ENCODE measurements at regions not wholly inside any gene's neighbourhood (a gene's known extent, or its start where the extent isn't known, plus 50 kb on each side); places are given as distances from the start of the nearest gene placed in this dataset.

DNA sequence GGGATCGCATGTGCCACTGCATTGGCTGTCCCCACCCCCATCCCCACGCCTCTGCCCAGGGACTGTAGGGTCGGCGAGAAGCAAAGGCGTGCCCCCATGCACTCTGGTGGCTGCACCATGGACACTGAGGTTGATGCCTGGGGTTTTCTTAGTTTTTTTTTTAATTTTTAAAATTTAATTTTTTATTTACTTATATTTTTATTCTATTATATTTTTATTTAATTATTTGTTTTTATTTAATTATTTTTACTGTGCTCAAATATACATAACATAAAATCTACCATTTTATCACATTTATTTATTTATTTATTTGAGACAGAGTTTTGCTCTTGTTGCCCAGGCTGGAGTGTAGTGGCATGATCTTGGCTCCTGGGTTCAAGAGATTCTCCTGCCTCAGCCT is 57.4 kb downstream of the SOCS3 start:
- TF ChIP-seq EZH2 (optimal IDR thresholded peaks at IDR 0.05; ENCODE audit: low read depth, low read length) = no peak
- TF ChIP-seq, protein P1, sequence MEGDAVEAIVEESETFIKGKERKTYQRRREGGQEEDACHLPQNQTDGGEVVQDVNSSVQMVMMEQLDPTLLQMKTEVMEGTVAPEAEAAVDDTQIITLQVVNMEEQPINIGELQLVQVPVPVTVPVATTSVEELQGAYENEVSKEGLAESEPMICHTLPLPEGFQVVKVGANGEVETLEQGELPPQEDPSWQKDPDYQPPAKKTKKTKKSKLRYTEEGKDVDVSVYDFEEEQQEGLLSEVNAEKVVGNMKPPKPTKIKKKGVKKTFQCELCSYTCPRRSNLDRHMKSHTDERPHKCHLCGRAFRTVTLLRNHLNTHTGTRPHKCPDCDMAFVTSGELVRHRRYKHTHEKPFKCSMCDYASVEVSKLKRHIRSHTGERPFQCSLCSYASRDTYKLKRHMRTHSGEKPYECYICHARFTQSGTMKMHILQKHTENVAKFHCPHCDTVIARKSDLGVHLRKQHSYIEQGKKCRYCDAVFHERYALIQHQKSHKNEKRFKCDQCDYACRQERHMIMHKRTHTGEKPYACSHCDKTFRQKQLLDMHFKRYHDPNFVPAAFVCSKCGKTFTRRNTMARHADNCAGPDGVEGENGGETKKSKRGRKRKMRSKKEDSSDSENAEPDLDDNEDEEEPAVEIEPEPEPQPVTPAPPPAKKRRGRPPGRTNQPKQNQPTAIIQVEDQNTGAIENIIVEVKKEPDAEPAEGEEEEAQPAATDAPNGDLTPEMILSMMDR (IDR thresholded peaks at IDR 0.05; ENCODE audit: low read length) = no peak

Data from MM.1S (cell line).